HG02759 (cell line): ENCODE measurements at regions not wholly inside any gene's neighbourhood (a gene's known extent, or its start where the extent isn't known, plus 50 kb on each side); places are given as distances from the start of the nearest gene placed in this dataset.
A peak's percentile ranks its signal among the peaks of the same experiment; 100 is the strongest.
"Not testable (repeated sequence)": the region's sequence is repeated elsewhere in the genome, so short reads cannot be mapped to it uniquely, and the experiment has no call there.

Source experiments
- ATAC-seq: cut with Tn5 transposase; IDR thresholded peaks from one replicate; pipeline ENCODE4 v1.9.1; 2021; ENCODE audit warnings: mild to moderate bottlenecking, moderate library complexity; ENCODE audit not compliant: unreplicated experiment

- peak; percentile 43 for ATAC-seq
Measured at GRCh38 chr3:144431134-144431533, 459.5 kb downstream of the DIPK2A start.

DNA sequence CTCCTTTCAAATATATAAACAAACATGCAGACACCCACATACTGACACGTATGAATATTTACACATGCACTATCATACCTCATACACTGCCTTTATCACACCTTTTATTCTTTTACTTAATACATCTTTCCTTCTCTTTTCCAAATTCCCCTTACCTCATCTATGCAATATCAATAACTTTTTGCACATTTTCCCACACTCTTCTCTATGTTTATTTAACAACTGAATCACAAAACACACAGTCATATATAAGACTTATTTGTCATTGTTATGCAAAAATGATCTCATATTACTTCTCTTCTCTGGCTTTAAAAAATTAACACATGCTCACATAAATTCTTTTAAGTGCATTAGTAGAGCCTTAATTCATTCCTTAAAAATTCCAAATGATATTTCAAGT is 461.4 kb downstream of the DIPK2A start:
- ATAC-seq = no peak

- peak; percentile 75 for ATAC-seq
Measured at GRCh38 chr3:144437989-144438388, 466.4 kb downstream of the DIPK2A start.

DNA sequence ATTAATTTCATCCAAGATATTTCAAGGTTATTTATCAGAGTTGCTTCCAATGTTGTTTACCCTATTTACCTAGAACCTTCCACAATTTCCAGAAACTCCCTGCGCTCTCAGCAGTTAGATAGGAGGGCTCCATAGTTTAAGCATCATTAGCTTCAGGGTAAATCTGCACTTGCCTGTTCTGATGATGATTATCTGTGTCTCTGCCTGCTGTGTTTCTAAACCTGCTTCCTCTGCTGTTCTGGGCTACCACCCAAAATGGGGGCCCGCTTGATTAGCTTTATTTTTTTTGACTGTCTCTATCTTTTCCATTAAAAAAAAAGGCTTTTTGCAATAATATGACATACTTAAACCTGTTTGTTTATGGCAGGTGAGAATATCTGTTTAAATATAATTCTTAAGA is 472.4 kb downstream of the DIPK2A start:
- no peak for ATAC-seq

DNA sequence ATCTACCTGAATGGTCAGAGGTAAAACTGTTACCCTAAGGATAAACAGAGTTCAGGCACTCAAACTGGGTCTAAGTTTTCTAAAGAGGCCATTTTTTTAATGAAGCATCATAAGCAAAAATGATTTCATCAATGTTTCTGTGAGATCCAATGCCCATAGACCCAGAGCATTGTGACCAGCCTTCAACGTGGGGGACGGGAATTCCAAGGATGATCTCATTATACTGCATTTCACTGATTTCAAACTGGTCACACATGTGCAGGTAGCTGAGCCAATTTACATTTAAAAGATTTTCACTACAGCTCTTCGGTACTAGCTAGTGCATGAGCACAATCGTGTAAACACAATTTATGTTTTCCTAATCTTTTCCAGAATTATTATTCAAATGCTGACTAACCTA is 472.9 kb downstream of the DIPK2A start:
- no peak for ATAC-seq

DNA sequence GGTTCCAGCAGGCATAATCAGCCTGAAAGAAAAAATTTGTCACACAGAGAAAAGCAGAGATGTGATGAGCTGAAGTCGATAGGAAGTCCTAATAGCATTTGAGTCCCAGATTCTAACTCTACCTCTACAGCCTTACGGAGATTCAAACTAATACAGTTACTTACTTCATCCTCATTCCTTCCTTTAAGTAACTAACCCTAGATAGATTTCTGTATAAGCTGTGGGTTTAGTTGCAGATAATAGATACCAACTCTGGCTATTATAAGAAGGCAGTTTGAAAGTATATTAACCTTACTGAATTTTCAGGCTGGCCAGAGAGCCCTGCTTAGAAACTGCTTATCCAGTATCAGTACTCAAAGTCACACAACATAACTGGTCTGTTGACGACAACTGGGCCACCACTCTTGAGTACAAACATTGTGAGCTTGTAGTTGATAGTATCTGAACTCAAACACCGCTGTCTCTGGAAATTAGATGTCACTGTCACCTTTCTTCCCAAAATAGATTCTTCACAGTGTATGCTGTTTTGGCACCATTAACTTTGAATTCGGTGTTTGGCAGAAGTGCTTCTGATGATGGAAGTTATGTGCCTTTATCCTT is 484.3 kb downstream of the DIPK2A start:
- ATAC-seq = no peak

DNA sequence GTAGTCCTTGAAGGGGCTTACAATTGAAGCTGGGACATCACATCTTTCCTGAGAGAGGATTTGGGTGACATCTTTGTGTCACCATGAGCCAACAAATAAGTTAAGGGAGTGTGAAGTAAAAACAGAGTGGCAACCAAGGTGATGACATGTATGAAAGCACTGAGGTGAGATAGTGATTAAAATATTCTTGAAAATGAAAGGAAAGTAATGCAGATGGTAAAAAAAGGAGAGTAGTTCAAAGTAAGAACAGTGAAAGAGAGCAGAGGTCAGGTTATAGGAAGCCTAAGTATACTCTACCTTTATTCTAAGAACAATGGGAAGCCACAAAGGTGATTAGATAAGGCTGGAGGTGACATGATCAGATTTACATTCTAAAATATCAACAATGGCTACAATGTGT is 486.1 kb downstream of the DIPK2A start:
- ATAC-seq = no peak

DNA sequence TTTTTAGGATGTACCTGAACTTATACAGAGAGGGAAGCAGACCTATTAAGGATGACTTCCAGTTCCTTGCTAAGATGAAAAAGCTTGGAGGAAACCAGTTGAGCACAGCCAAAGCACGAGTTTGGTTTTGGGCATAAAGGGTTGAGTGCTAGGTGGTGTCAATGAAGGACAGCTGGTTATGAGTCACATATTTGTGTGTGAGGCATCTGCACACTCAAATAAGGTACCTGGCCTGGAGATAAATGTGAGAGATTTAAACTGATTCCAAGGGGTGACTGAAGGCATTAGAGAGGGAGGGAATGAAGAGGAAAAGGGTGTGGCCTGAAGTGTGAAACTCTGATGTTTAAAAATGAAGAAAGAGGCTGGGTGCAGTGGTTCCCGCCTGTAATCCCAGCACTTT is 486.7 kb downstream of the DIPK2A start:
- no peak for ATAC-seq

GRCh38 chr3:144462337-144462736 is 490.7 kb downstream of the DIPK2A start:
- ATAC-seq = no peak

DNA sequence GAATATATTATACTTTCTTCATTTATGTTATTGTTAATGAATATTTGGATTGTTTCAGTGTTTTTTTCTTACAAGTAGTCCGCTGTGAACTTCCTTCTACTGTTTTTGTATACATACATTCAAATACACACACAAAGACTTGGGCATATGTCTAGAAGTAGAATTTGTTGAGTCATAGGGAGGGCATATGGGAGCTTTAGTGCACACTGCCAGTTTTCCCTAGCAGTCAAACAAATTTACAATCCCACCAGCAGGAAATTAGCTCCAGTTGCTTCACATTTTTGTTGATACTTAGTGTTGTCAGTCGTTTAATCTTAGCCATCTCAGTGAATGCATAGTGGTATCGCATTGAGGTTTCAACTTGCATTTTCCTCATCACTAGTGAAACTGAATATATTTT is 492.3 kb downstream of the DIPK2A start:
- no peak for ATAC-seq

GRCh38 chr3:144466114-144466513 is 494.5 kb downstream of the DIPK2A start:
- ATAC-seq = no peak

GRCh38 chr3:144466540-144466939 is 494.9 kb downstream of the DIPK2A start:
- ATAC-seq = no peak

DNA sequence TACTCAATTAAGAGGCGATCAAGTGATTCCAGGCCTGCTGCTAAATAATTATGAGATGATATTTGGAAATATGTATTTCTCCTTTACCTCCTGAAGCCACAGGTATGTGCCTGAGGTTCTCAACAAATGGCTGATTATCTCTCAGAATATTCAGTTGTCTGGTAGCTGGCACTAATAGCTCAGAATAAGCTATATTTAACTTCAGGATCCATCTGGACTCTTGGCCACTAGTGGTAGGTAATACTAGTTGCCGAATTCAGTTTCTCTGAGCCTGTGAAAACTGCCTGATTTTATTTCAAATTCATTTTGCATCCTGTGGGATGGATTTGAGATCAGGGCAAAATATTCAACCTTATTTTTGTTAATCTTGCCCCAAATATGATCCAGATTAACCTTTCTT is 499.0 kb downstream of the DIPK2A start:
- ATAC-seq = no peak

DNA sequence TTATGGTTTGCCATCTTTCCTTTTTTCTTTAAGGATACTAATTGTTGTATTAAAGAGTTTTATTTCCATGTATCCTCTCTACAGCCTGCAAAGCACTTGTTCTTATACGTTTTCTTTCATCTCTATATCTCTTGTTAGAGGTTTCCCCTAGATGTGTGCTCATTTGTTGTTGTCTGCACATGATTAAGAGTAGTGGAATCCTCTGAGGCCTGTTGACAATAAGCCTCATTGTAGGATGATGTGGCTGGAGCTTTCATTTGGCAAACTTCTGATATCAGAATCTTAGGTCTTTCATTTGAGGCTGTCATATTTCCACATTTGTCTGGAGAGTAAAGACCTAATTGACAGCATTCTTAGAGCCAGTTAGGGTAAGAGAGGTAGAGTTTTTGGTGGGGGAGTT is 506.0 kb downstream of the DIPK2A start:
- ATAC-seq = no peak

GRCh38 chr3:144480416-144480919 is 508.8 kb downstream of the DIPK2A start:
- no peak for ATAC-seq

DNA sequence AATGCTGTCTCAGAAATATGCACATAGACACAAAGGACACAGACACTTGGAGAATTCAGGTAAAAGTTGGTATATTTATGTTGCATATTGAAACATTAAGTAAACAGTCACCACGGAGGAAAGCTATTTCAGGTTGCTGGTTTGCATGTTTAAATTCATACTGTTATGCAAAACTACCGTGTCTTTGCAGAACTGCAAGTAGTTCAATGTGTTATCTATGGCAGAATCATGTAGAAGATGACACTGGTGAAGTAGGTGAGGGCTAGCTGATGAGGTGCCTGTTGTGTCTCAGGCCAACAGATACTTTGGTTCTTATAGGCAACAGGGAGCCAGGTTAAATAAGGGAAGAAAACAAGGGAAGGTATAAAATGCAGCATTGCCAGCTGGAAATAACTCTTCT is 511.3 kb downstream of the DIPK2A start:
- no peak for ATAC-seq

GRCh38 chr3:144487011-144487410 is 515.4 kb downstream of the DIPK2A start:
- ATAC-seq = no peak

DNA sequence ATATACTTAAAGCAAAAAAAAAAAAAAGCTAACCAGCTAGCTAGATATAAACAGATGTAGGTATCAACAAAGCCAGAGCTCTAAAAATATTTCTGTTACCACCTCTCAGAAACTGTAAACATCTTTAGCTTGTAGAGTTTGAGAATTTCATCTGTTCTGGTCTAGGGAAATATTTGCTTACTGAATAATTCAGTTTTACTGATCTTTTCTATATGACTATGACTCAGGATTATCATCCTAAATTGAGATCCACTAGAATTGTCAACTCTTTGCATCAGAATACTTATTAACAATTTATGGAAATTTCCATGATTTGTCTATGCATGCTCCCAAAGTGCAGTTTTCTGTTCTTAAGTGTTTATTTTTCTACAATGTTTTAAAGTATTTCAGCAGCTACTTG is 517.3 kb downstream of the DIPK2A start:
- no peak for ATAC-seq

DNA sequence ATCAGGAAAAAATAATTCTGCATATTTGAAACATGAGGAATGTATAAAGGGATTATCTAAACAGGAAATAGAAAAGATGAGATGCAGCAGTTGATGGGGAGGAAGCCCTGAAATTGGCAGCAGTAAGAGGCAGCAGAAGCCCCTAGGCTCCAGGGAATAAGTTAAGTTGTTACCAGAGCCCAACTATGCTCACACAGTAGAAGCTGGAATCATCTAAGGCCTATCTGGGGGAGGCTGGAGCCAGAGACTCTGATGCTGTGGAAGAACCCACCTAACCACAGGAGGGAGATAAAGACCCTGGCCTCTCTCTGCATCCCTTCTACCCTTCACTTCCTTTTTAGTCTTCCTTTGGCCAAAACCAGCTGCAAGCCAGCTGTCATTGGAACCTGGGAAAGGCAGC is 519.7 kb downstream of the DIPK2A start:
- no peak for ATAC-seq

DNA sequence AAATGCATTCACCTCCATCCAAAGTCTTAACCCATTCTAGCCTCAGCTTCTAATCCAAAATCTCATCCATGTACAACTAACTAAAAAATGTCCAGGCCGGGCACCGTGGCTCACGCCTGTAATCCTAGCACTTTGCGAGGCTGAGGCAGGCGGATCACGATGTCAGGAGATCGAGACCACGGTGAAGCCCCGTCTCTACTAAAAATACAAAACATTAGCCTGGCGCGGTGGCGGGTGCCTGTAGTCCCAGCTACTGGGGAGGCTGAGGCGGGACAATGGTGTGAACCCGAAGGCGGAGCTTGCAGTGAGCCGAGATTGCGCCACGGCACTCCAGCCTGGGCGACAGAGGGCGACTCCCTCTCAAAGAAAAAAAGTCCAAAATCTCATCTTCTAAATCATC is 523.0 kb downstream of the DIPK2A start:
- not testable (repeated sequence) for ATAC-seq

DNA sequence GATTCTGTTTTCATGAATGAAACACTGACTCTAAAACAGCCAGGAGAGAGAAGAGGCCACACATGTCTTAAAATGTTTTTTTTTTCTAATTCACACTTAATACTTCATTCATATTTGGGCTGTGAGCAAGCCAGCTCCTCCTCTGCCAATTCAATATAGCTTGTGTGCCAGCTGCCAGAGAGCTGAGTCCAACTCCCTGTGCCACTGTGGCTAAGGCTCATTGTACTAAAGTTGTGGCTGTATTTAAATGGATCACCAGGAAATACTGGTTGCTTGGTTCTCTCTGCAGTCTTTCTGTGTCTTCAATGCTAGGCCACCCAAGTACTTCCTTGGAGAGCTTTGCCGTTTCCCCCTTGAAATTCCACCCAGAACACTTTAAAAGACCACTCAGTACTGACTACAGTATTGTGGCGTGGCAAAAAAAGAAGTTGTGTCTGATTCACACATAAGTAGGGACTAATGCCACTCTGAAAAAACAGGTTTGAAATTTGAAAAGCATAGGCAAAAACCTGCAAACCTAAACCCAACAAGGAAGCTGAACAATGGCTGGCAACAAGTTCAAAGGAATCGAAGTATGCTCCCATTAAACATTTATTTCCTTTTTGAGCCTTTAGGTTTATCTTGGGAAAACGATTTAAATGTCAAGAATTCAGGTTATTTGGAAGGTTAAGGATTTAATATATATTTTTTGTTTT is 524.7 kb downstream of the DIPK2A start:
- ATAC-seq = no peak

DNA sequence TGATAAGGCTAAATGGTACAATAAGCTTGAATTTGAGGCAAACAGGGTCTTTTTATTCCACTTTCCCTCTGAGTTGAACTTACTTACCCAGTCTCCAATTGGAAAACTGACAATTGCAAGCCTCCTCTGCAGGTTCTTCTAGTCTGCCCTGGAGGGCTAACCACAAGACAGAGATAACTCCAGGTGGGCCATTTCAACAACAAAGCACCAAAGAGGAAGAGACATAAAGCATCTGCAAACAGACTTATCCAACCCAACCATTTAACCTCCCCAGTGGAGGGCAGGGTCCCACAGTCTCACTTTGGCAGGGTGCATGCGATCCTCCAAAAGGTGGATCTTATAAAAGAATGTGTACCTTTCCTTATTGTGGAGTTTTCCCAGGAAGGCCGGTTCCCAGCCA is 525.8 kb downstream of the DIPK2A start:
- no peak for ATAC-seq
